Sigmoid colon (tissue), 4 donors: ENCODE measurements at regions not wholly inside any gene's neighbourhood (a gene's known extent, or its start where the extent isn't known, plus 50 kb on each side); places are given as distances from the start of the nearest gene placed in this dataset.

Source experiments
- EP300 ChIP-seq, 4 donors: sonication (generic); formaldehyde crosslinking; IDR thresholded peaks; one replicate each; pipeline ENCODE4 v1.6.1; 2017; ENCODE audit warnings: antibody characterized with exemption in 4 of 4
- TF ChIP-seq, protein P1 (sequence below), 4 experiments: fragments of 450-650 bp in 3 of 4; fragments of 200-600 bp in 1 of 4; IDR thresholded peaks; one replicate each; pipeline ENCODE4 v1.5.1; 2016 to 2019; ENCODE audit warnings: antibody characterized with exemption in 4 of 4, mild to moderate bottlenecking in 3 of 4, moderate library complexity in 2 of 4

DNA sequence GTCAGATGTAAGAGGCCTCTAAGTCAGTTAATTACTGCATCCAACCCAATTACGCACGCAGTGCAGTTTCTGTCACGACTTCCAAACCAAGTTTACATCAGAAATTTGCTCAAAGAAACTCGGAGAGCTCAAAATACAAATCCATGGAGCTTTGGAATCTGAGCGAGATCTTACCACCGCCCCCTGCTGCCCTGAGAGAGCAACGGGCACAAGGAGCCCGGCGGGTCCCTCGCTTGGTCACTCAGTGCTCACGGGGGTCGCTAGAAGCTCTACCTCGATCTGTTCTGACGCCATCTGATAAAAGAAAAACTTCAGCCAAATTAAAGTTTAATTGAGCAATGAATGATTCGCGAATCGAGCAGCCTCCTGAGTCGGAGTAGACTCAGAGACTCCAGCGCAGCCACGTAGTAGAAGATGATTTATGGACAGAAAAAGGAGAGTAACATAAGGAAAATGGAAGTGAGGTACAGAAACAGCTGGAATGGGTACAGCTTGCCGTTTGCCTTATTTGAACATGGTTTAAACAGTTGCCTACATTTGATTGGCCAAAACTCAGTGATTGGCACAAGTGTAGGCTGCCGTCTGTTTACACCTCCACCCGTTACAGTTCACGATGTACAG lies 232.7 kb upstream of the ATP10A start:
- TF ChIP-seq, protein P1, sequence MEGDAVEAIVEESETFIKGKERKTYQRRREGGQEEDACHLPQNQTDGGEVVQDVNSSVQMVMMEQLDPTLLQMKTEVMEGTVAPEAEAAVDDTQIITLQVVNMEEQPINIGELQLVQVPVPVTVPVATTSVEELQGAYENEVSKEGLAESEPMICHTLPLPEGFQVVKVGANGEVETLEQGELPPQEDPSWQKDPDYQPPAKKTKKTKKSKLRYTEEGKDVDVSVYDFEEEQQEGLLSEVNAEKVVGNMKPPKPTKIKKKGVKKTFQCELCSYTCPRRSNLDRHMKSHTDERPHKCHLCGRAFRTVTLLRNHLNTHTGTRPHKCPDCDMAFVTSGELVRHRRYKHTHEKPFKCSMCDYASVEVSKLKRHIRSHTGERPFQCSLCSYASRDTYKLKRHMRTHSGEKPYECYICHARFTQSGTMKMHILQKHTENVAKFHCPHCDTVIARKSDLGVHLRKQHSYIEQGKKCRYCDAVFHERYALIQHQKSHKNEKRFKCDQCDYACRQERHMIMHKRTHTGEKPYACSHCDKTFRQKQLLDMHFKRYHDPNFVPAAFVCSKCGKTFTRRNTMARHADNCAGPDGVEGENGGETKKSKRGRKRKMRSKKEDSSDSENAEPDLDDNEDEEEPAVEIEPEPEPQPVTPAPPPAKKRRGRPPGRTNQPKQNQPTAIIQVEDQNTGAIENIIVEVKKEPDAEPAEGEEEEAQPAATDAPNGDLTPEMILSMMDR (IDR thresholded peaks at IDR 0.05) = no peak
- TF ChIP-seq EP300 (IDR thresholded peaks at IDR 0.05) = no peak
